Endothelial cell of umbilical vein (primary cell): ENCODE measurements at regions not wholly inside any gene's neighbourhood (a gene's known extent, or its start where the extent isn't known, plus 50 kb on each side); places are given as distances from the start of the nearest gene placed in this dataset.

Experiments
- BruUV-seq: library from RNA; stranded (reverse); fragments of 400-500 nt; replicated peaks from 2 replicates; lab custom pipeline; 2021; lab: Mats Ljungman, UMichigan
- CTCF ChIA-PET: fragments of 300-600, 350-600 bp; sonication (Branson Sonifier 250); formaldehyde crosslinking; loops from one replicate; lab custom pipeline; 2021; ENCODE audit warnings: antibody characterized with exemption, inconsistent platforms; lab: Charles Lee
- POLR2A ChIA-PET: fragments of 300-600, 350-600 bp; sonication (Branson Sonifier 250); formaldehyde crosslinking; loops from one replicate; lab custom pipeline; 2021; ENCODE audit warnings: antibody characterized with exemption, inconsistent platforms; lab: Charles Lee
- DNase-seq: peaks from one replicate; pipeline ENCODE4 v3.0.0-alpha.2; 2011; ENCODE audit warnings: low read depth, low spot score
- FAIRE-seq: peaks from 2 replicates; lab custom pipeline; 2011; peaks lifted over from hg19 to GRCh38; lab: Jason Lieb, UNC
- H2AFZ ChIP-seq: 2 replicates; pipeline ENCODE4 v1.6.0; 2012; ENCODE audit warnings: low read depth, low read length, control low read depth, inconsistent platforms
- H3K27ac ChIP-seq: 2 replicates; pipeline ENCODE4 v1.5.1; 2011; ENCODE audit warnings: low read depth, mild to moderate bottlenecking, control low read depth, low read length, moderate library complexity; ENCODE audit not compliant: insufficient read depth
- H3K27me3 ChIP-seq, 2 experiments: 2 replicates each; pipeline versions ENCODE4 v1.6.0 to v1.6.1; 2011; ENCODE audit warnings: low read length in 2 of 2, mixed read lengths in 1 of 2; ENCODE audit not compliant: control insufficient read depth in 2 of 2, insufficient read depth in 2 of 2
- H3K36me3 ChIP-seq, 2 experiments: 2 replicates in 1 of 2; 3 replicates in 1 of 2; pipeline ENCODE4 v1.5.1; 2011; ENCODE audit warnings: low read length in 2 of 2, mild to moderate bottlenecking in 1 of 2, moderate library complexity in 1 of 2; ENCODE audit not compliant: control insufficient read depth in 2 of 2, insufficient read depth in 2 of 2; ENCODE audit errors: extremely low read depth in 1 of 2
- H3K4me1 ChIP-seq: 3 replicates; pipeline ENCODE4 v1.5.1; 2011; ENCODE audit warnings: mild to moderate bottlenecking, low read length; ENCODE audit not compliant: control insufficient read depth, insufficient read depth; ENCODE audit errors: extremely low read depth
- H3K4me2 ChIP-seq: 2 replicates; pipeline ENCODE4 v1.6.1; 2011; ENCODE audit warnings: low read length, control low read depth, mixed read lengths; ENCODE audit not compliant: insufficient read depth
- H3K4me3 ChIP-seq, 3 experiments: fragments of 200-600 bp in 1 of 3; sonication (generic), shearing (Covaris generic) in 1 of 3; replicated peaks in 1 of 3; 2 replicates each; pipeline ENCODE4 v1.5.1; 2011 to 2016; ENCODE audit warnings: control low read depth in 3 of 3, low read length in 3 of 3, mild to moderate bottlenecking in 2 of 3, inconsistent platforms in 1 of 3, low read depth in 1 of 3, moderate library complexity in 1 of 3; ENCODE audit not compliant: insufficient read depth in 1 of 3
- H3K79me2 ChIP-seq: 2 replicates; pipeline ENCODE4 v1.6.0; 2012; ENCODE audit warnings: low read length, inconsistent platforms; ENCODE audit not compliant: control insufficient read depth, insufficient read depth
- H3K9ac ChIP-seq: replicated peaks from 2 replicates; pipeline ENCODE3; 2011; ENCODE audit warnings: low read length, control low read depth; ENCODE audit not compliant: insufficient read depth; ENCODE audit errors: extremely low read depth
- H3K9me1 ChIP-seq: replicated peaks from 3 replicates; pipeline ENCODE4 v1.6.0; 2011; ENCODE audit warnings: mild to moderate bottlenecking, low read length; ENCODE audit not compliant: control insufficient read depth, insufficient read depth; ENCODE audit errors: extremely low read depth
- H3K9me3 ChIP-seq: replicated peaks from 2 replicates; pipeline ENCODE4 v1.5.1; 2012; ENCODE audit warnings: low read length, inconsistent platforms; ENCODE audit not compliant: control insufficient read depth, insufficient read depth
- H4K20me1 ChIP-seq: replicated peaks from 2 replicates; pipeline ENCODE3; 2011; ENCODE audit warnings: mild to moderate bottlenecking, low read length; ENCODE audit not compliant: control insufficient read depth, insufficient read depth; ENCODE audit errors: extremely low read depth
- EZH2 ChIP-seq: IDR thresholded peaks from 2 replicates; pipeline ENCODE4 v1.6.1; 2012; ENCODE audit warnings: borderline replicate concordance, low read depth, mild to moderate bottlenecking, moderate library complexity, low read length, inconsistent platforms; ENCODE audit not compliant: severe bottlenecking
- FOS ChIP-seq: IDR thresholded peaks from 2 replicates; pipeline ENCODE4 v1.6.1; 2011; ENCODE audit warnings: mild to moderate bottlenecking, low read length, moderate library complexity, borderline replicate concordance; ENCODE audit not compliant: insufficient read depth
- GATA2 ChIP-seq: IDR thresholded peaks from 2 replicates; pipeline ENCODE4 v1.7.0; 2011; ENCODE audit warnings: low read depth, mild to moderate bottlenecking, moderate library complexity, mixed read lengths, low read length; ENCODE audit not compliant: insufficient read length, insufficient read depth
- JUN ChIP-seq: IDR thresholded peaks from 2 replicates; pipeline ENCODE4 v1.6.1; 2011; ENCODE audit warnings: borderline replicate concordance, low read depth; ENCODE audit not compliant: insufficient read length, insufficient read depth
- MYC ChIP-seq: IDR thresholded peaks from one replicate; pipeline ENCODE4 v1.6.1; 2011; ENCODE audit warnings: mild to moderate bottlenecking, low read depth, low read length
- POLR2A ChIP-seq: IDR thresholded peaks from 2 replicates; pipeline ENCODE4 v1.6.1; 2012; ENCODE audit warnings: low read depth, mild to moderate bottlenecking, control low read depth, low read length
- POLR2AphosphoS5 ChIP-seq: IDR thresholded peaks from 2 replicates; pipeline ENCODE4 v1.6.1; 2012; ENCODE audit warnings: low read depth, mild to moderate bottlenecking, control low read depth, low read length, moderate library complexity; ENCODE audit not compliant: insufficient read depth
- dilution Hi-C: fragments of 300-500 bp; cut with MboI; formaldehyde crosslinking; loops from one replicate; pipeline ENCODE4 v1.15.0; 2019; ENCODE audit warnings: low sequenced_read_pairs; ENCODE audit not compliant: extremely low pct_ligation_motif_present
- intact Hi-C: fragments of 100-400 bp; cut with micrococcal nuclease; formaldehyde crosslinking; loops from one replicate; pipeline ENCODE4 v1.10.0; 2022
- TF ChIP-seq, protein P1 (sequence below), 2 donors: IDR thresholded peaks; 1 replicate in 1 of 2; 2 replicates in 1 of 2; pipeline ENCODE4 v1.5.1; 2011; ENCODE audit warnings: low read length in 2 of 2, mild to moderate bottlenecking in 2 of 2, moderate library complexity in 2 of 2, control low read depth in 1 of 2, inconsistent platforms in 1 of 2, low read depth in 1 of 2; ENCODE audit not compliant: insufficient read depth in 1 of 2; ENCODE audit errors: extremely low read depth in 1 of 2
- TF ChIP-seq, protein P2 (sequence below): IDR thresholded peaks from 2 replicates; pipeline ENCODE4 v1.6.1; 2011; ENCODE audit not compliant: insufficient read depth, insufficient read length

DNA sequence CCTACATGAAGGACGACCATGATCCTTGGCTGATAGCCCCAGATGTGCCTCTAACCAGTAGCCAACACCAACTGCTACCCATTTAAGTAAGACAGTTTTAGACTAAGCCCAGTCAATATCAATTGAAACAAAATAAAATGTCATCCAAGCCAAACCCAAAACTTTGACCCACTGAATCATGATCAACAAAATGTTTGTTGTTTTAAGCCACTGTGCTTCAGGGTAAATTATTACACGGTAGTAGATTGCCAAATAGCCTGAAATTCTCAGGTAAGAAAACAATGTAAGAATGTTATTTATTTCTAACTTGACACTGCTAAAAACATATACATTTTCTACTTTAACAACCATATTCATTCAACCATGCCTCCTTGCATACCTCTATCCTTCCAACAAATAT, 105.5 kb upstream of the PAPPA start:
- DNase-seq (no peak), FAIRE-seq (no peak)
- TF ChIP-seq GATA2 = no peak
- no peak for TF ChIP-seq MYC
- TF ChIP-seq EZH2 = no peak
- no peak for TF ChIP-seq JUN
- TF ChIP-seq, protein P1, sequence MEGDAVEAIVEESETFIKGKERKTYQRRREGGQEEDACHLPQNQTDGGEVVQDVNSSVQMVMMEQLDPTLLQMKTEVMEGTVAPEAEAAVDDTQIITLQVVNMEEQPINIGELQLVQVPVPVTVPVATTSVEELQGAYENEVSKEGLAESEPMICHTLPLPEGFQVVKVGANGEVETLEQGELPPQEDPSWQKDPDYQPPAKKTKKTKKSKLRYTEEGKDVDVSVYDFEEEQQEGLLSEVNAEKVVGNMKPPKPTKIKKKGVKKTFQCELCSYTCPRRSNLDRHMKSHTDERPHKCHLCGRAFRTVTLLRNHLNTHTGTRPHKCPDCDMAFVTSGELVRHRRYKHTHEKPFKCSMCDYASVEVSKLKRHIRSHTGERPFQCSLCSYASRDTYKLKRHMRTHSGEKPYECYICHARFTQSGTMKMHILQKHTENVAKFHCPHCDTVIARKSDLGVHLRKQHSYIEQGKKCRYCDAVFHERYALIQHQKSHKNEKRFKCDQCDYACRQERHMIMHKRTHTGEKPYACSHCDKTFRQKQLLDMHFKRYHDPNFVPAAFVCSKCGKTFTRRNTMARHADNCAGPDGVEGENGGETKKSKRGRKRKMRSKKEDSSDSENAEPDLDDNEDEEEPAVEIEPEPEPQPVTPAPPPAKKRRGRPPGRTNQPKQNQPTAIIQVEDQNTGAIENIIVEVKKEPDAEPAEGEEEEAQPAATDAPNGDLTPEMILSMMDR (IDR thresholded peaks at IDR 0.05; ENCODE audit: extremely low read depth in 1 of 2, insufficient read depth in 1 of 2, low read depth in 1 of 2, low read length in 2 of 2) = no peak
- TF ChIP-seq POLR2AphosphoS5 = no peak
- TF ChIP-seq, protein P2, sequence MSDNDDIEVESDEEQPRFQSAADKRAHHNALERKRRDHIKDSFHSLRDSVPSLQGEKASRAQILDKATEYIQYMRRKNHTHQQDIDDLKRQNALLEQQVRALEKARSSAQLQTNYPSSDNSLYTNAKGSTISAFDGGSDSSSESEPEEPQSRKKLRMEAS = no peak
- TF ChIP-seq POLR2A = no peak
- TF ChIP-seq FOS = no peak
- Histone ChIP-seq H3K9ac (no peak overlapping the region), H3K36me3 (no peaks in the 10 kb centered on the region), H3K4me2 (no peak overlapping the region), H3K9me3 (peaks cover 2% of the 10 kb centered on the region), H3K27ac (no peak overlapping the region), H3K79me2 (no peaks in the 10 kb centered on the region), H3K4me1 (no peaks in the 10 kb centered on the region), H3K9me1 (no peaks in the 10 kb centered on the region), H4K20me1 (no peaks in the 10 kb centered on the region), H3K27me3 (no peaks in the 10 kb centered on the region), H3K4me3 (no peak overlapping the region), H2AFZ (no peak overlapping the region)
- CTCF ChIA-PET = no interaction called here
- BruUV-seq = no TSS peak
- dilution Hi-C loops = no loop called here
- intact Hi-C loops = no loop called here
- POLR2A ChIA-PET = no interaction called here
